ENCODE measurements at regions not wholly inside any gene's neighbourhood (a gene's known extent, or its start where the extent isn't known, plus 50 kb on each side); places are given as distances from the start of the nearest gene placed in this dataset.
"Not testable (repeated sequence)": the region's sequence is repeated elsewhere in the genome, so short reads cannot be mapped to it uniquely, and the experiment has no call there.

- DNase-seq (no peak), ATAC-seq (no peak)
- H3K4me3 ChIP-seq: no peak overlapping the region
- intact Hi-C loops (cut with DNase I): no loop called here
- no peak overlapping the region for H3K27ac ChIP-seq
- no peaks in the 10 kb centered on the region for H3K4me1 ChIP-seq
- H3K36me3 ChIP-seq: no peaks in the 10 kb centered on the region
- no peak for TF ChIP-seq CTCF (IDR thresholded peaks at IDR 0.05)
- no peaks in the 10 kb centered on the region for H3K9me3 ChIP-seq
- no peaks in the 10 kb centered on the region for H3K27me3 ChIP-seq (ENCODE audit: low read depth)
These were observed 827.6 kb upstream of the B3GALT2 start for GRCh38 chr1:194014014-194014413.

DNA sequence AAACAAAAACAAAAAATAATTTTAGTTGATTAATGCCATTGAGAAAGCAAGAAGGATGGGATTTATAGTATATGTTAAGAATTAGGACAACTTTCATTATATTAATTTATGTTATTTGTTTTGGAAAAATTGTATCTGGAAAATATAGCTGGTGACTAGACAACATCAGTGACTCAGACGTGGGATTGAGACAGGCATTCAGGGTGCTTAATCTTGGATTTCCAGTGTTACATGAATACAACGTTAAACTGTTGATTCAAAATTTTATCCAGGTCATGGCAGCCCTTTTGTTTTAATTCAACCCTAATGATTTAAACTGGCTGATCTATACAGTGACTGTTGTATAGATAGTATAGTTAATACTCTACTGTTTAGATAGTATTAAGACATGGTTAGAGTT lies 827.1 kb upstream of the B3GALT2 start:
- Histone ChIP-seq H3K4me1 (no peaks in the 10 kb centered on the region), H3K9me3 (no peaks in the 10 kb centered on the region), H3K27ac (no peak overlapping the region), H3K4me3 (no peak overlapping the region), H3K27me3 (ENCODE audit: low read depth) (no peaks in the 10 kb centered on the region), H3K36me3 (no peaks in the 10 kb centered on the region)
- no peak for ATAC-seq
- DNase-seq: no peak
- intact Hi-C loops (cut with DNase I): no loop called here
- no peak for TF ChIP-seq CTCF (IDR thresholded peaks at IDR 0.05)

DNA sequence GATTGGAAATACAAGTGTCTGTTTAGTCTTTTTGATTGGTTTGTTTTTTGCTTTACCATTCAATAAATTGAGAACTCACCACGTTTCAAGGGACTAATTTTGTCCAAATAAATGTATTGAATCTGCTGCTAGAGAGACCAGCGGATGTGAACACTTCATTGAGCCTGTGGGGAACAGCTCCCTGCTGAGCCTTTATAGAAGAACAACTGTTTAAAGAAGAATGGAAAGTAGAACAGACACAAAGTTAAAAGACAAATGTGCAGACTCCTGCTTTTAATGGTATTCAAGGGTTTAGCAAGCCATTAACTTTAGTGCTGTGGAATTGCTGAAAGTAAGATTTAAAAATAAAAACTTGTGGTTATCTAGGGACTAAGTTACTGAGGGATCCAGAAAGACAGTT lies 817.7 kb upstream of the B3GALT2 start:
- Histone ChIP-seq H3K4me1 (no peaks in the 10 kb centered on the region), H3K9me3 (no peaks in the 10 kb centered on the region)

GRCh38 chr1:194001726-194002350 lies 815.4 kb upstream of the B3GALT2 start:
- H3K27ac ChIP-seq; intact Hi-C loops (cut with DNase I); H3K27me3 ChIP-seq (ENCODE audit: low read depth); ATAC-seq; H3K4me3 ChIP-seq; H3K36me3 ChIP-seq; H3K9me3 ChIP-seq; DNase-seq; H3K4me1 ChIP-seq: not testable (repeated sequence)

More for the DNA sequence above, 817.7 kb upstream of the B3GALT2 start:
- Histone ChIP-seq H3K27me3 (ENCODE audit: low read depth) (no peaks in the 10 kb centered on the region), H3K36me3 (no peaks in the 10 kb centered on the region), H3K4me3 (no peak overlapping the region), H3K27ac (no peak overlapping the region)
- intact Hi-C loops (cut with DNase I): no loop called here
- TF ChIP-seq CTCF (IDR thresholded peaks at IDR 0.05): no peak
- DNase-seq: no peak
- ATAC-seq: no peak

- Histone ChIP-seq H3K36me3 (no peaks in the 10 kb centered on the region), H3K27ac (no peak overlapping the region), H3K27me3 (ENCODE audit: low read depth) (no peaks in the 10 kb centered on the region), H3K4me3 (no peak overlapping the region), H3K9me3 (peaks cover 13% of the 10 kb centered on the region), H3K4me1 (no peaks in the 10 kb centered on the region)
- ATAC-seq: no peak
- no peak for TF ChIP-seq CTCF (IDR thresholded peaks at IDR 0.05)
- intact Hi-C loops (cut with DNase I): no loop called here
- DNase-seq: no peak
These were observed 802.5 kb upstream of the B3GALT2 start for GRCh38 chr1:193988885-193989284.

- no peaks in the 10 kb centered on the region for H3K4me1 ChIP-seq
- ATAC-seq: no peak
- no peaks in the 10 kb centered on the region for H3K9me3 ChIP-seq
- no peak for DNase-seq
- no peak for TF ChIP-seq CTCF (IDR thresholded peaks at IDR 0.05)
- H3K4me3 ChIP-seq: no peak overlapping the region
- H3K27me3 ChIP-seq (ENCODE audit: low read depth): no peaks in the 10 kb centered on the region
- no peaks in the 10 kb centered on the region for H3K36me3 ChIP-seq
- H3K27ac ChIP-seq: no peak overlapping the region
- intact Hi-C loops (cut with DNase I): no loop called here
These were observed 792.8 kb upstream of the B3GALT2 start for GRCh38 chr1:193979219-193979618.
